HCT116 (cell line): ENCODE measurements at regions not wholly inside any gene's neighbourhood (a gene's known extent, or its start where the extent isn't known, plus 50 kb on each side); places are given as distances from the start of the nearest gene placed in this dataset.

Experiments
- ATAC-seq: fragments of 200-7000 bp; cut with Tn5 transposase; 2 replicates; pipeline ENCODE4 v1.9.1; 2020; ENCODE audit warnings: mild to moderate bottlenecking, moderate library complexity
- BruUV-seq: library from RNA; stranded (reverse); fragments of 400-500 nt; replicated peaks from 2 replicates; lab custom pipeline; 2021; lab: Mats Ljungman, UMichigan
- CTCF ChIA-PET: fragments of 300-600 bp; sonication (Branson Sonifier 250); formaldehyde crosslinking; loops from one replicate; lab custom pipeline; 2021; ENCODE audit warnings: antibody characterized with exemption; lab: Charles Lee
- POLR2A ChIA-PET: fragments of 300-600, 350-600 bp; sonication (Branson Sonifier 250); formaldehyde crosslinking; loops from one replicate; lab custom pipeline; 2021; ENCODE audit warnings: antibody characterized with exemption; lab: Charles Lee
- RAD21 ChIA-PET, 2 experiments: fragments of 300-600 bp; sonication (Branson Sonifier 250); formaldehyde crosslinking; loops; one replicate each; lab custom pipeline; 2023; ENCODE audit warnings: low total read pairs in 2 of 2; ENCODE audit not compliant: uncharacterized antibody in 2 of 2, unreplicated experiment in 2 of 2, low non-redundant PET in 1 of 2; lab: Charles Lee
- DNase-seq: peaks from one replicate; pipeline ENCODE4 v3.0.0-alpha.2; 2010; ENCODE audit warnings: low read depth, low spot score
- H2AFZ ChIP-seq: fragments of 200-600 bp; shearing (Covaris generic), sonication (generic); 2 replicates; pipeline ENCODE4 v1.6.1; 2017; ENCODE audit warnings: low read depth, mixed run types, mixed read lengths, antibody characterized with exemption, low read length; ENCODE audit not compliant: poor library complexity, severe bottlenecking
- H3K27ac ChIP-seq: 2 replicates; pipeline ENCODE4 v1.5.1; 2012; ENCODE audit warnings: low read depth, low read length
- H3K27me3 ChIP-seq: fragments of 200-600 bp; sonication (generic); 2 replicates; pipeline ENCODE4 v1.6.1; 2016; ENCODE audit warnings: mixed run types, low read length, mixed read lengths; ENCODE audit not compliant: insufficient read depth
- H3K36me3 ChIP-seq, 2 experiments: fragments of 200-500 bp in 1 of 2; fragments of 200-600 bp in 1 of 2; sonication (Bioruptor generic) in 1 of 2; sonication (generic) in 1 of 2; 2 replicates each; pipeline versions ENCODE4 v1.5.1 to v1.6.1; 2014 to 2016; ENCODE audit warnings: low read length in 2 of 2, inconsistent platforms in 1 of 2, mixed read lengths in 1 of 2, mixed run types in 1 of 2; ENCODE audit not compliant: insufficient read depth in 2 of 2, control insufficient read depth in 1 of 2
- H3K4me1 ChIP-seq, 2 experiments: fragments of 200-600 bp in 1 of 2; sonication (generic) in 1 of 2; 2 replicates each; pipeline versions ENCODE4 v1.5.1 to v1.6.1; 2012 to 2017; ENCODE audit warnings: low read length in 2 of 2, inconsistent platforms in 1 of 2, mild to moderate bottlenecking in 1 of 2, mixed read lengths in 1 of 2, mixed run types in 1 of 2, moderate library complexity in 1 of 2; ENCODE audit not compliant: insufficient read depth in 2 of 2, control insufficient read depth in 1 of 2
- H3K4me2 ChIP-seq: fragments of 200-600 bp; sonication (generic); 2 replicates; pipeline ENCODE4 v1.6.1; 2017; ENCODE audit warnings: mixed run types, low read length, mixed read lengths
- H3K4me3 ChIP-seq, 2 experiments: fragments of 200-600 bp in 1 of 2; sonication (generic) in 1 of 2; replicated peaks in 1 of 2; 2 replicates each; pipeline ENCODE4 v1.5.1; 2011 to 2016; ENCODE audit warnings: low read length in 2 of 2, control low read depth in 1 of 2, low read depth in 1 of 2, mild to moderate bottlenecking in 1 of 2, mixed read lengths in 1 of 2, mixed run types in 1 of 2
- H3K79me2 ChIP-seq: fragments of 200-600 bp; sonication (generic); 2 replicates; pipeline ENCODE4 v1.6.1; 2017; ENCODE audit warnings: mild to moderate bottlenecking, mixed run types, low read length, moderate library complexity, mixed read lengths; ENCODE audit not compliant: insufficient read depth
- H3K9ac ChIP-seq: fragments of 200-600 bp; sonication (generic); 2 replicates; pipeline ENCODE4 v1.6.1; 2016; ENCODE audit warnings: low read length, mixed read lengths
- H3K9me2 ChIP-seq: fragments of 200-600 bp; sonication (generic), shearing (Covaris generic); 2 replicates; pipeline ENCODE4 v1.6.1; 2017; ENCODE audit warnings: mixed run types, mild to moderate bottlenecking, moderate library complexity; ENCODE audit not compliant: insufficient read depth
- H3K9me3 ChIP-seq, 2 experiments: fragments of 200-500 bp in 1 of 2; fragments of 200-600 bp in 1 of 2; sonication (Bioruptor generic) in 1 of 2; sonication (generic) in 1 of 2; 2 replicates each; pipeline ENCODE4 v1.6.1; 2014 to 2017; ENCODE audit warnings: low read length in 2 of 2, mixed read lengths in 2 of 2, inconsistent platforms in 1 of 2, low read depth in 1 of 2, mild to moderate bottlenecking in 1 of 2, mixed run types in 1 of 2, moderate library complexity in 1 of 2; ENCODE audit not compliant: control insufficient read depth in 1 of 2, insufficient read depth in 1 of 2
- H4K20me1 ChIP-seq: fragments of 200-600 bp; sonication (generic), shearing (Covaris generic); 2 replicates; pipeline ENCODE4 v1.6.1; 2017; ENCODE audit warnings: mixed run types, mild to moderate bottlenecking, moderate library complexity; ENCODE audit not compliant: insufficient read depth
- EGR1 ChIP-seq: IDR thresholded peaks from 2 replicates; pipeline ENCODE4 v1.6.1; 2012; ENCODE audit warnings: low read depth
- ELF1 ChIP-seq: IDR thresholded peaks from 2 replicates; pipeline ENCODE4 v1.6.1; 2012; ENCODE audit warnings: low read depth, borderline replicate concordance
- MAX ChIP-seq: IDR thresholded peaks from 2 replicates; pipeline ENCODE4 v1.6.1; 2012
- POLR2A ChIP-seq: IDR thresholded peaks from 2 replicates; pipeline ENCODE4 v1.7.0; 2011; ENCODE audit warnings: borderline replicate concordance; ENCODE audit not compliant: insufficient read depth, insufficient read length; ENCODE audit errors: extremely low read depth
- SP1 ChIP-seq: IDR thresholded peaks from 2 replicates; pipeline ENCODE4 v1.6.1; 2012; ENCODE audit warnings: low read depth
- TCF7L2 ChIP-seq: IDR thresholded peaks from 2 replicates; pipeline ENCODE4 v1.7.0; 2011; ENCODE audit warnings: borderline replicate concordance, inconsistent platforms; ENCODE audit not compliant: insufficient read depth, insufficient read length; ENCODE audit errors: extremely low read depth
- YY1 ChIP-seq: IDR thresholded peaks from 2 replicates; pipeline ENCODE4 v1.6.1; 2011; ENCODE audit warnings: low read length, low read depth, moderate library complexity, mild to moderate bottlenecking; ENCODE audit not compliant: insufficient replicate concordance; ENCODE audit errors: extremely low read depth
- ZFX ChIP-seq: fragments of 450-650 bp; IDR thresholded peaks from 2 replicates; pipeline ENCODE4 v1.6.1; 2017
- ZNF274 ChIP-seq: fragments of 200-500 bp; sonication (Bioruptor generic); IDR thresholded peaks from 2 replicates; pipeline ENCODE4 v1.6.1; 2014; ENCODE audit warnings: mild to moderate bottlenecking, low read depth, low read length, inconsistent platforms
- intact Hi-C: fragments of 100-400 bp; cut with micrococcal nuclease; formaldehyde crosslinking; loops from 2 replicates; pipeline ENCODE4 v1.10.0; 2022
- TF ChIP-seq, protein P1 (sequence below), 3 experiments: fragments of 200-600 bp in 1 of 3; sonication (generic) in 1 of 3; IDR thresholded peaks in 2 of 3; conservative IDR thresholded peaks in 1 of 3; 2 replicates each; pipeline ENCODE4 v1.5.1; 2012 to 2017; ENCODE audit warnings: low read depth in 2 of 3, low read length in 2 of 3, antibody characterized with exemption in 1 of 3, borderline replicate concordance in 1 of 3, control low read depth in 1 of 3, mild to moderate bottlenecking in 1 of 3, mixed read lengths in 1 of 3, mixed run types in 1 of 3, moderate library complexity in 1 of 3; ENCODE audit not compliant: insufficient read depth in 1 of 3
- TF ChIP-seq, protein P2 (sequence below): IDR thresholded peaks from 2 replicates; pipeline ENCODE4 v1.6.1; 2012; ENCODE audit warnings: low read depth

DNA sequence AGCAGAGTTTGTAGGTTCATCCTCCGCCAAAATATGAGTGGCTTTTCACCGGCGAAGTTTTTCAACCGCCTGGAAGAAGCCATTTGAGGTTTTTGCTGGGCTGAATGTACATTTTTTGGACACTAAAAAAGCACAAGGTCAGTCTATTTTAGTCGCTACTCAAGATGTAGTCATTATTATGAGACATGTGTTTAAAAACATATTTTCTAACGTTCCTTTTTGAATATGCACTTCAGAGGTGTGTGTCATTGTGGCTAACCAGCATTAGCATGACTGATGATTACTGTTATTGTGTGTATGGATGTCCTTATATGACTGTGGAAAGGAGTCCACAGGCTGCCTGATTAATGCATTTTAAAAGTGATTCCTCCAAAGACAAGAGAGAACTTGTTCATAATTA lies 605.4 kb downstream of the INHBA start:
- Histone ChIP-seq H3K79me2 (no peaks in the 10 kb centered on the region), H3K27me3 (no peaks in the 10 kb centered on the region), H3K9me2 (no peaks in the 10 kb centered on the region), H3K9ac (no peak overlapping the region), H4K20me1 (no peaks in the 10 kb centered on the region), H3K4me1 (no peaks in the 10 kb centered on the region), H3K4me2 (no peak overlapping the region), H2AFZ (no peak overlapping the region), H3K27ac (no peak overlapping the region), H3K36me3 (no peaks in the 10 kb centered on the region), H3K4me3 (no peak overlapping the region), H3K9me3 (peaks cover 0 to 3% of the 10 kb centered on the region in 2 experiments; a peak in 1 of 4 replicates)
- no peak for ATAC-seq
- no peak for DNase-seq
- ChIA-PET RAD21 (no interaction called here), CTCF (no interaction called here), POLR2A (no interaction called here)
- TF ChIP-seq, protein P1, sequence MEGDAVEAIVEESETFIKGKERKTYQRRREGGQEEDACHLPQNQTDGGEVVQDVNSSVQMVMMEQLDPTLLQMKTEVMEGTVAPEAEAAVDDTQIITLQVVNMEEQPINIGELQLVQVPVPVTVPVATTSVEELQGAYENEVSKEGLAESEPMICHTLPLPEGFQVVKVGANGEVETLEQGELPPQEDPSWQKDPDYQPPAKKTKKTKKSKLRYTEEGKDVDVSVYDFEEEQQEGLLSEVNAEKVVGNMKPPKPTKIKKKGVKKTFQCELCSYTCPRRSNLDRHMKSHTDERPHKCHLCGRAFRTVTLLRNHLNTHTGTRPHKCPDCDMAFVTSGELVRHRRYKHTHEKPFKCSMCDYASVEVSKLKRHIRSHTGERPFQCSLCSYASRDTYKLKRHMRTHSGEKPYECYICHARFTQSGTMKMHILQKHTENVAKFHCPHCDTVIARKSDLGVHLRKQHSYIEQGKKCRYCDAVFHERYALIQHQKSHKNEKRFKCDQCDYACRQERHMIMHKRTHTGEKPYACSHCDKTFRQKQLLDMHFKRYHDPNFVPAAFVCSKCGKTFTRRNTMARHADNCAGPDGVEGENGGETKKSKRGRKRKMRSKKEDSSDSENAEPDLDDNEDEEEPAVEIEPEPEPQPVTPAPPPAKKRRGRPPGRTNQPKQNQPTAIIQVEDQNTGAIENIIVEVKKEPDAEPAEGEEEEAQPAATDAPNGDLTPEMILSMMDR (IDR thresholded peaks at IDR 0.05 in 2 of 3, conservative IDR thresholded peaks at IDR 0.05 in 1 of 3; ENCODE audit: borderline replicate concordance in 1 of 3, insufficient read depth in 1 of 3, low read depth in 2 of 3, low read length in 2 of 3), result no peak
- TF ChIP-seq, protein P2, sequence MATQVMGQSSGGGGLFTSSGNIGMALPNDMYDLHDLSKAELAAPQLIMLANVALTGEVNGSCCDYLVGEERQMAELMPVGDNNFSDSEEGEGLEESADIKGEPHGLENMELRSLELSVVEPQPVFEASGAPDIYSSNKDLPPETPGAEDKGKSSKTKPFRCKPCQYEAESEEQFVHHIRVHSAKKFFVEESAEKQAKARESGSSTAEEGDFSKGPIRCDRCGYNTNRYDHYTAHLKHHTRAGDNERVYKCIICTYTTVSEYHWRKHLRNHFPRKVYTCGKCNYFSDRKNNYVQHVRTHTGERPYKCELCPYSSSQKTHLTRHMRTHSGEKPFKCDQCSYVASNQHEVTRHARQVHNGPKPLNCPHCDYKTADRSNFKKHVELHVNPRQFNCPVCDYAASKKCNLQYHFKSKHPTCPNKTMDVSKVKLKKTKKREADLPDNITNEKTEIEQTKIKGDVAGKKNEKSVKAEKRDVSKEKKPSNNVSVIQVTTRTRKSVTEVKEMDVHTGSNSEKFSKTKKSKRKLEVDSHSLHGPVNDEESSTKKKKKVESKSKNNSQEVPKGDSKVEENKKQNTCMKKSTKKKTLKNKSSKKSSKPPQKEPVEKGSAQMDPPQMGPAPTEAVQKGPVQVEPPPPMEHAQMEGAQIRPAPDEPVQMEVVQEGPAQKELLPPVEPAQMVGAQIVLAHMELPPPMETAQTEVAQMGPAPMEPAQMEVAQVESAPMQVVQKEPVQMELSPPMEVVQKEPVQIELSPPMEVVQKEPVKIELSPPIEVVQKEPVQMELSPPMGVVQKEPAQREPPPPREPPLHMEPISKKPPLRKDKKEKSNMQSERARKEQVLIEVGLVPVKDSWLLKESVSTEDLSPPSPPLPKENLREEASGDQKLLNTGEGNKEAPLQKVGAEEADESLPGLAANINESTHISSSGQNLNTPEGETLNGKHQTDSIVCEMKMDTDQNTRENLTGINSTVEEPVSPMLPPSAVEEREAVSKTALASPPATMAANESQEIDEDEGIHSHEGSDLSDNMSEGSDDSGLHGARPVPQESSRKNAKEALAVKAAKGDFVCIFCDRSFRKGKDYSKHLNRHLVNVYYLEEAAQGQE, result no peak
- TF ChIP-seq YY1 (no peak), ELF1 (no peak), POLR2A (no peak), ZFX (no peak), TCF7L2 (no peak), SP1 (no peak), MAX (no peak), EGR1 (no peak), ZNF274 (no peak)
- no TSS peak for BruUV-seq
- intact Hi-C loops, result no loop called here
